ENCODE measurements at regions not wholly inside any gene's neighbourhood (a gene's known extent, or its start where the extent isn't known, plus 50 kb on each side); places are given as distances from the start of the nearest gene placed in this dataset.

DNA sequence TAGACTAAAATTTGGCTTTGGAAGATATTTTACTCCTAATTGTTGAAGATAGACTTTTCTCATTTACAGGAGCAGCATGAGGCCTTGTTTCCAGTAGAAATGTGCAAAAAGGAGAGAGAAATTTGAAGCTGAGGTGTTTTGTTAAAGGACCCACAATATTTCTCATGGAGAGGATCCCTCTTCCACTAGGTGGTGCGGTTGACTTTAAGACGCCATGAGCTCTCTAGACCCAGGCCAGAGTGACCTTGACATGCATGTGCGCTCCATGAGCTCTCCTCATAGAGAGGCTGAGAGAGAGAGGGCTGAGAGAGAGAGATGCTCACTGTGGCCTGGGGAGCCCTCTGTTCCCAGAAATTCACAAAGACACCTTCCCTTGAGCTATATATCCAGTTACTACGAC is 861.2 kb upstream of the EYS start:
- Histone ChIP-seq H3K4me2 (ENCODE audit: control insufficient read depth, insufficient read depth) (no peak overlapping the region), H3K36me3 (ENCODE audit: control insufficient read depth in 2 of 2, insufficient read depth in 2 of 2, low read length in 1 of 2) (no peaks in the 10 kb centered on the region), H3K27ac (ENCODE audit: control insufficient read depth, insufficient read depth) (no peak overlapping the region), H3K9ac (ENCODE audit: control insufficient read depth, insufficient read depth, low read length) (no peak overlapping the region), H2AFZ (ENCODE audit: control insufficient read depth, low read depth, low read length) (no peak overlapping the region), H3K4me1 (ENCODE audit: control insufficient read depth, insufficient read depth, low read length) (no peaks in the 10 kb centered on the region), H3K9me3 (replicated peaks; ENCODE audit: control insufficient read depth, insufficient read depth, low read length) (no peaks in the 10 kb centered on the region), H4K20me1 (ENCODE audit: control insufficient read depth, insufficient read depth) (no peaks in the 10 kb centered on the region), H3K4me3 (no peak overlapping the region), H3K27me3 (replicated peaks in 1 of 2; ENCODE audit: control insufficient read depth in 2 of 2, insufficient read depth in 2 of 2, low read length in 1 of 2) (no peaks in the 10 kb centered on the region), H3K79me2 (ENCODE audit: control insufficient read depth, insufficient read depth, low read length) (no peaks in the 10 kb centered on the region)
- RAD21 ChIA-PET (ENCODE audit: unreplicated experiment): no interaction called here
- SMC1A ChIA-PET (ENCODE audit: uncharacterized antibody, unreplicated experiment): no interaction called here
- CTCF ChIA-PET: no interaction called here
- BruUV-seq (replicated peaks): no TSS peak
- intact Hi-C loops (cut with micrococcal nuclease; ENCODE audit: unreplicated experiment) (no loop called here), in situ Hi-C loops (cut with MboI) (no loop called here)
- no peak for ATAC-seq
- no peak for FAIRE-seq
- TF ChIP-seq, protein P1, sequence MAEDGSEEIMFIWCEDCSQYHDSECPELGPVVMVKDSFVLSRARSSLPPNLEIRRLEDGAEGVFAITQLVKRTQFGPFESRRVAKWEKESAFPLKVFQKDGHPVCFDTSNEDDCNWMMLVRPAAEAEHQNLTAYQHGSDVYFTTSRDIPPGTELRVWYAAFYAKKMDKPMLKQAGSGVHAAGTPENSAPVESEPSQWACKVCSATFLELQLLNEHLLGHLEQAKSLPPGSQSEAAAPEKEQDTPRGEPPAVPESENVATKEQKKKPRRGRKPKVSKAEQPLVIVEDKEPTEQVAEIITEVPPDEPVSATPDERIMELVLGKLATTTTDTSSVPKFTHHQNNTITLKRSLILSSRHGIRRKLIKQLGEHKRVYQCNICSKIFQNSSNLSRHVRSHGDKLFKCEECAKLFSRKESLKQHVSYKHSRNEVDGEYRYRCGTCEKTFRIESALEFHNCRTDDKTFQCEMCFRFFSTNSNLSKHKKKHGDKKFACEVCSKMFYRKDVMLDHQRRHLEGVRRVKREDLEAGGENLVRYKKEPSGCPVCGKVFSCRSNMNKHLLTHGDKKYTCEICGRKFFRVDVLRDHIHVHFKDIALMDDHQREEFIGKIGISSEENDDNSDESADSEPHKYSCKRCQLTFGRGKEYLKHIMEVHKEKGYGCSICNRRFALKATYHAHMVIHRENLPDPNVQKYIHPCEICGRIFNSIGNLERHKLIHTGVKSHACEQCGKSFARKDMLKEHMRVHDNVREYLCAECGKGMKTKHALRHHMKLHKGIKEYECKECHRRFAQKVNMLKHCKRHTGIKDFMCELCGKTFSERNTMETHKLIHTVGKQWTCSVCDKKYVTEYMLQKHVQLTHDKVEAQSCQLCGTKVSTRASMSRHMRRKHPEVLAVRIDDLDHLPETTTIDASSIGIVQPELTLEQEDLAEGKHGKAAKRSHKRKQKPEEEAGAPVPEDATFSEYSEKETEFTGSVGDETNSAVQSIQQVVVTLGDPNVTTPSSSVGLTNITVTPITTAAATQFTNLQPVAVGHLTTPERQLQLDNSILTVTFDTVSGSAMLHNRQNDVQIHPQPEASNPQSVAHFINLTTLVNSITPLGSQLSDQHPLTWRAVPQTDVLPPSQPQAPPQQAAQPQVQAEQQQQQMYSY (CRISPR knock-in tag; IDR thresholded peaks at IDR 0.05): no peak
- TF ChIP-seq POLR2AphosphoS2 (IDR thresholded peaks at IDR 0.05; ENCODE audit: low read depth, low read length) (no peak), PAX8 (IDR thresholded peaks at IDR 0.05) (no peak), ZNF274 (IDR thresholded peaks at IDR 0.05; ENCODE audit: insufficient read depth, insufficient read length) (no peak), CREM (IDR thresholded peaks at IDR 0.05; ENCODE audit: low read depth) (no peak), SMAD1 (IDR thresholded peaks at IDR 0.05; ENCODE audit: low read depth, partially characterized antibody) (no peak)
- no peak for DNase-seq (ENCODE audit: low read depth, low spot score)
- POLR2A ChIA-PET: no interaction called here
- WGBS (ENCODE audit: insufficient coverage, insufficient replicate concordance, low lambda C conversion rate, missing lambda C conversion rate): 25% methylated on average over 4 of the region's 4 CpGs
